COR-L47 (cell line): ENCODE measurements at regions not wholly inside any gene's neighbourhood (a gene's known extent, or its start where the extent isn't known, plus 50 kb on each side); places are given as distances from the start of the nearest gene placed in this dataset.
"Not testable (repeated sequence)": the region's sequence is repeated elsewhere in the genome, so short reads cannot be mapped to it uniquely, and the experiment has no call there.

Source experiments
- DNase-seq: peaks from one replicate; lab custom pipeline; 2025; lab: John Stamatoyannopoulos, UW

GRCh38 chr6:11384531-11385309, 152.3 kb upstream of the NEDD9 start:
- DNase-seq, result no peak

GRCh38 chr6:11381801-11382513, 149.5 kb upstream of the NEDD9 start:
- no peak for DNase-seq

GRCh38 chr6:11380969-11381744, 148.7 kb upstream of the NEDD9 start:
- no peak for DNase-seq

GRCh38 chr6:11380549-11380948, 148.1 kb upstream of the NEDD9 start:
- DNase-seq, result no peak

- DNase-seq, result no peak
Observed at GRCh38 chr6:11379805-11380204, 147.3 kb upstream of the NEDD9 start.

- no peak for DNase-seq
Observed at GRCh38 chr6:11378639-11379038, 146.2 kb upstream of the NEDD9 start.

- no peak for DNase-seq
Observed at GRCh38 chr6:11374036-11375010, 141.9 kb upstream of the NEDD9 start.

- DNase-seq, result no peak
Observed at GRCh38 chr6:11373208-11373607, 140.7 kb upstream of the NEDD9 start.

- DNase-seq, result not testable (repeated sequence)
Observed at GRCh38 chr6:11372186-11372790, 139.8 kb upstream of the NEDD9 start.

GRCh38 chr6:11370191-11371018, 137.9 kb upstream of the NEDD9 start:
- no peak for DNase-seq

- no peak for DNase-seq
Observed at GRCh38 chr6:11368760-11369159, 136.3 kb upstream of the NEDD9 start.

GRCh38 chr6:11368264-11368663, 135.8 kb upstream of the NEDD9 start:
- DNase-seq, result no peak

- DNase-seq, result no peak
Observed at GRCh38 chr6:11367638-11368199, 135.3 kb upstream of the NEDD9 start.

GRCh38 chr6:11366934-11367637, 134.6 kb upstream of the NEDD9 start:
- no peak for DNase-seq

- no peak for DNase-seq
Observed at GRCh38 chr6:11366183-11366933, 133.9 kb upstream of the NEDD9 start.

- no peak for DNase-seq
Observed at GRCh38 chr6:11364971-11365397, 132.5 kb upstream of the NEDD9 start.

- no peak for DNase-seq
Observed at GRCh38 chr6:11363881-11364576, 131.6 kb upstream of the NEDD9 start.

GRCh38 chr6:11362564-11362963, 130.1 kb upstream of the NEDD9 start:
- DNase-seq, result no peak
